ENCODE measurements at regions not wholly inside any gene's neighbourhood (a gene's known extent, or its start where the extent isn't known, plus 50 kb on each side); places are given as distances from the start of the nearest gene placed in this dataset.

DNA sequence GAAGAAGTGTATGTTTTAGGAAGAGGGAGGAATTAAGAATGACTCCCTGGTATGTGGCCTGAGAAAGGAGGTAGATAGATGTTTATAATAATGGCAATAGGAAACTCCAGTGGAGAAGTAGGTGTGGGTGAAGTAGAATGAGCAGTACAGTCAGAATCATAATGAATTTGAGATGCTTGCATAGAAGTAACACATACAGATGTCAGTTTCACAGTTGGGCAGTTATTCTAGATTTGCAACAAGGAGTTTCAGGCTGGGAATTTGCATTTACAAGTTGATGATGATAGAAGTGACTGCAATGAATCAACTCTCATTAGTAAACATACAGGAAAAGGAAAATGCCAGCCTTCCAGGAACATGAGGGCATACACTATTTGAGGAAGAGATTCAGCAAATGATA, 149.0 kb downstream of the SLITRK1 start:
- H2AFZ ChIP-seq (ENCODE audit: insufficient read depth, low read depth, low read length, poor library complexity, severe bottlenecking), result no peak overlapping the region
- DNase-seq, result no peak
- H3K36me3 ChIP-seq (replicated peaks in 1 of 2; ENCODE audit: control extremely low read depth in 1 of 2, control insufficient read depth in 1 of 2, extremely low read depth in 1 of 2, insufficient read depth in 2 of 2, low read length in 1 of 2), result no peaks in the 10 kb centered on the region
- intact Hi-C loops (cut with micrococcal nuclease), result no loop called here
- Mint-ChIP-seq H3K9me3 (ENCODE audit: insufficient read depth) (peaks cover 8% of the 10 kb centered on the region), H3K4me3 (no peak overlapping the region), H3K4me1 (no peaks in the 10 kb centered on the region), H3K27ac (no peak overlapping the region), H3K27me3 (no peaks in the 10 kb centered on the region)
- TF ChIP-seq, protein P1, sequence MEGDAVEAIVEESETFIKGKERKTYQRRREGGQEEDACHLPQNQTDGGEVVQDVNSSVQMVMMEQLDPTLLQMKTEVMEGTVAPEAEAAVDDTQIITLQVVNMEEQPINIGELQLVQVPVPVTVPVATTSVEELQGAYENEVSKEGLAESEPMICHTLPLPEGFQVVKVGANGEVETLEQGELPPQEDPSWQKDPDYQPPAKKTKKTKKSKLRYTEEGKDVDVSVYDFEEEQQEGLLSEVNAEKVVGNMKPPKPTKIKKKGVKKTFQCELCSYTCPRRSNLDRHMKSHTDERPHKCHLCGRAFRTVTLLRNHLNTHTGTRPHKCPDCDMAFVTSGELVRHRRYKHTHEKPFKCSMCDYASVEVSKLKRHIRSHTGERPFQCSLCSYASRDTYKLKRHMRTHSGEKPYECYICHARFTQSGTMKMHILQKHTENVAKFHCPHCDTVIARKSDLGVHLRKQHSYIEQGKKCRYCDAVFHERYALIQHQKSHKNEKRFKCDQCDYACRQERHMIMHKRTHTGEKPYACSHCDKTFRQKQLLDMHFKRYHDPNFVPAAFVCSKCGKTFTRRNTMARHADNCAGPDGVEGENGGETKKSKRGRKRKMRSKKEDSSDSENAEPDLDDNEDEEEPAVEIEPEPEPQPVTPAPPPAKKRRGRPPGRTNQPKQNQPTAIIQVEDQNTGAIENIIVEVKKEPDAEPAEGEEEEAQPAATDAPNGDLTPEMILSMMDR (IDR thresholded peaks at IDR 0.05), result no peak
- TF ChIP-seq EZH2 (IDR thresholded peaks at IDR 0.05; ENCODE audit: borderline replicate concordance, insufficient read depth, low read depth, low read length, poor library complexity, severe bottlenecking), result no peak
- no peaks in the 10 kb centered on the region for H3K27me3 ChIP-seq (replicated peaks in 1 of 4; ENCODE audit: control extremely low read depth in 1 of 4, control insufficient read depth in 3 of 4, insufficient read depth in 4 of 4, low read length in 3 of 4)
- H3K4me1 ChIP-seq (ENCODE audit: control insufficient read depth in 2 of 2, insufficient read depth in 2 of 2, low read length in 2 of 2), result no peaks in the 10 kb centered on the region
- ATAC-seq (ENCODE audit: low read depth), result no peak
- no peaks in the 10 kb centered on the region for H3K9me3 ChIP-seq (ENCODE audit: control extremely low read depth in 1 of 3, control insufficient read depth in 2 of 3, insufficient read depth in 1 of 3, low read length in 2 of 3)
- H3K27ac ChIP-seq (ENCODE audit: low read length in 2 of 2), result no peak overlapping the region
- H4K20me1 ChIP-seq (ENCODE audit: control insufficient read depth, insufficient read depth, low read length, poor library complexity, severe bottlenecking), result no peaks in the 10 kb centered on the region
- CTCF ChIA-PET, result no interaction called here
- H3K9ac ChIP-seq (ENCODE audit: low read length), result no peak overlapping the region
- no peak overlapping the region for H3K4me3 ChIP-seq (ENCODE audit: control extremely low read depth in 1 of 5, extremely low read depth in 1 of 5, insufficient read depth in 1 of 5, low read depth in 2 of 5, low read length in 4 of 5)
- H3K4me2 ChIP-seq (replicated peaks; ENCODE audit: low read depth, low read length, poor library complexity, severe bottlenecking), result no peak overlapping the region
- POLR2A ChIA-PET, result no interaction called here
- no peaks in the 10 kb centered on the region for H3K79me2 ChIP-seq (ENCODE audit: control insufficient read depth, insufficient read depth, low read length)

GRCh38 chr13:83732755-83733154, 149.5 kb downstream of the SLITRK1 start:
- Mint-ChIP-seq H3K9me3 (ENCODE audit: insufficient read depth) (peaks cover 8% of the 10 kb centered on the region), H3K4me3 (no peak overlapping the region), H3K4me1 (no peaks in the 10 kb centered on the region), H3K27ac (no peak overlapping the region), H3K27me3 (no peaks in the 10 kb centered on the region)
- H3K9me3 ChIP-seq (ENCODE audit: control extremely low read depth in 1 of 3, control insufficient read depth in 2 of 3, insufficient read depth in 1 of 3, low read length in 2 of 3), result no peaks in the 10 kb centered on the region
- intact Hi-C loops (cut with micrococcal nuclease), result no loop called here
- no peaks in the 10 kb centered on the region for H4K20me1 ChIP-seq (ENCODE audit: control insufficient read depth, insufficient read depth, low read length, poor library complexity, severe bottlenecking)
- ChIA-PET CTCF (no interaction called here), POLR2A (no interaction called here)
- H3K79me2 ChIP-seq (ENCODE audit: control insufficient read depth, insufficient read depth, low read length), result no peaks in the 10 kb centered on the region
- H3K4me1 ChIP-seq (ENCODE audit: control insufficient read depth in 2 of 2, insufficient read depth in 2 of 2, low read length in 2 of 2), result no peaks in the 10 kb centered on the region
- TF ChIP-seq, protein P1 (IDR thresholded peaks at IDR 0.05), result no peak
- no peak for TF ChIP-seq EZH2 (IDR thresholded peaks at IDR 0.05; ENCODE audit: borderline replicate concordance, insufficient read depth, low read depth, low read length, poor library complexity, severe bottlenecking)
- no peak overlapping the region for H3K27ac ChIP-seq (ENCODE audit: low read length in 2 of 2)
- no peak overlapping the region for H3K4me3 ChIP-seq (ENCODE audit: control extremely low read depth in 1 of 5, extremely low read depth in 1 of 5, insufficient read depth in 1 of 5, low read depth in 2 of 5, low read length in 4 of 5)
- 100% methylated on average over 2 of the region's 3 CpGs for WGBS (ENCODE audit: insufficient coverage)
- H3K4me2 ChIP-seq (replicated peaks; ENCODE audit: low read depth, low read length, poor library complexity, severe bottlenecking), result no peak overlapping the region
- H3K27me3 ChIP-seq (replicated peaks in 1 of 4; ENCODE audit: control extremely low read depth in 1 of 4, control insufficient read depth in 3 of 4, insufficient read depth in 4 of 4, low read length in 3 of 4), result no peaks in the 10 kb centered on the region
- H3K36me3 ChIP-seq (replicated peaks in 1 of 2; ENCODE audit: control extremely low read depth in 1 of 2, control insufficient read depth in 1 of 2, extremely low read depth in 1 of 2, insufficient read depth in 2 of 2, low read length in 1 of 2), result no peaks in the 10 kb centered on the region
- ATAC-seq (ENCODE audit: low read depth) (no peak), DNase-seq (no peak)
- no peak overlapping the region for H2AFZ ChIP-seq (ENCODE audit: insufficient read depth, low read depth, low read length, poor library complexity, severe bottlenecking)
- H3K9ac ChIP-seq (ENCODE audit: low read length), result no peak overlapping the region
